GM23338 (cell line): ENCODE measurements at regions not wholly inside any gene's neighbourhood (a gene's known extent, or its start where the extent isn't known, plus 50 kb on each side); places are given as distances from the start of the nearest gene placed in this dataset.

ENCODE experiments used
- ATAC-seq: fragments of 200-7000 bp; cut with Tn5 transposase; 3 replicates; pipeline ENCODE4 v1.9.1; 2020
- DNase-seq: peaks from one replicate; pipeline ENCODE4 v3.0.0-alpha.2; 2015; ENCODE audit warnings: low spot score
- H2AFZ ChIP-seq: fragments of 200-600 bp; sonication (generic); 2 replicates; pipeline ENCODE4 v1.8.0; 2016; ENCODE audit warnings: antibody characterized with exemption, mild to moderate bottlenecking, moderate library complexity
- H3F3A ChIP-seq: fragments of 200-600 bp; sonication (generic); replicated peaks from 2 replicates; pipeline ENCODE4 v1.8.0; 2017; ENCODE audit warnings: antibody characterized with exemption, mixed run types, low read depth
- H3K27ac ChIP-seq: fragments of 200-600 bp; sonication (generic); 2 replicates; pipeline ENCODE4 v1.6.1; 2016; ENCODE audit warnings: low read depth
- H3K27me3 ChIP-seq: fragments of 200-600 bp; sonication (generic); 2 replicates; pipeline ENCODE4 v1.8.0; 2016; ENCODE audit warnings: mild to moderate bottlenecking, mixed run types, moderate library complexity; ENCODE audit not compliant: insufficient read depth
- H3K36me3 ChIP-seq: fragments of 200-600 bp; sonication (generic); 2 replicates; pipeline ENCODE4 v1.8.0; 2016; ENCODE audit warnings: mild to moderate bottlenecking; ENCODE audit not compliant: insufficient read depth
- H3K4me1 ChIP-seq: fragments of 200-600 bp; sonication (generic); 2 replicates; pipeline ENCODE4 v1.8.0; 2016; ENCODE audit warnings: mild to moderate bottlenecking, moderate library complexity; ENCODE audit not compliant: insufficient read depth
- H3K4me2 ChIP-seq: fragments of 200-600 bp; sonication (generic); 2 replicates; pipeline ENCODE4 v1.7.1; 2017; ENCODE audit warnings: mixed run types
- H3K4me3 ChIP-seq: fragments of 200-600 bp; sonication (generic); 2 replicates; pipeline ENCODE4 v1.6.1; 2016; ENCODE audit warnings: mixed run types
- H3K79me2 ChIP-seq: fragments of 200-600 bp; sonication (generic); replicated peaks from 2 replicates; pipeline ENCODE4 v1.8.0; 2017; ENCODE audit warnings: mild to moderate bottlenecking; ENCODE audit not compliant: insufficient read depth
- H3K9me2 ChIP-seq: fragments of 200-600 bp; sonication (generic); 2 replicates; pipeline ENCODE4 v1.8.0; 2017; ENCODE audit not compliant: insufficient read depth
- H4K20me1 ChIP-seq: fragments of 200-600 bp; sonication (generic); replicated peaks from 2 replicates; pipeline ENCODE4 v1.8.0; 2017; ENCODE audit warnings: mild to moderate bottlenecking; ENCODE audit not compliant: insufficient read depth
- H3K27ac Mint-ChIP-seq: 2 replicates; pipeline ENCODE4 v1.8.0; 2020; ENCODE audit warnings: inconsistent platforms, mild to moderate bottlenecking, moderate library complexity, mixed read lengths
- H3K27me3 Mint-ChIP-seq: 3 replicates; pipeline ENCODE4 v1.8.0; 2022; ENCODE audit warnings: low read depth, mild to moderate bottlenecking, moderate library complexity, mixed read lengths, inconsistent platforms; ENCODE audit not compliant: insufficient read depth, poor library complexity
- H3K36me3 Mint-ChIP-seq: 3 replicates; pipeline ENCODE4 v1.8.0; 2021; ENCODE audit warnings: low read depth, mild to moderate bottlenecking, inconsistent platforms, moderate library complexity, mixed read lengths
- H3K4me1 Mint-ChIP-seq: 3 replicates; pipeline ENCODE4 v1.8.0; 2020; ENCODE audit warnings: mild to moderate bottlenecking, inconsistent platforms, mixed read lengths
- H3K4me3 Mint-ChIP-seq: 3 replicates; pipeline ENCODE4 v1.8.0; 2021; ENCODE audit warnings: moderate library complexity, mild to moderate bottlenecking, inconsistent platforms, mixed read lengths
- H3K9me3 Mint-ChIP-seq: 3 replicates; pipeline ENCODE4 v1.8.0; 2020; ENCODE audit warnings: moderate library complexity, mild to moderate bottlenecking, inconsistent platforms, mixed read lengths
- CTCF ChIP-seq, 2 experiments: fragments of 200-600 bp in 1 of 2; sonication (generic) in 1 of 2; conservative IDR thresholded peaks; 2 replicates each; pipeline versions ENCODE4 v1.5.1 to v1.6.1; 2016 to 2017; ENCODE audit warnings: antibody characterized with exemption in 2 of 2, low read depth in 2 of 2, mild to moderate bottlenecking in 2 of 2, moderate library complexity in 1 of 2
- ETS1 ChIP-seq: IDR thresholded peaks from 2 replicates; pipeline ENCODE4 v1.6.1; 2016; ENCODE audit warnings: antibody characterized with exemption
- EZH2phosphoT487 ChIP-seq: fragments of 200-600 bp; sonication (generic); IDR thresholded peaks from one replicate; pipeline ENCODE4 v1.8.1; 2018; ENCODE audit warnings: antibody characterized with exemption; ENCODE audit not compliant: unreplicated experiment
- POLR2AphosphoS5 ChIP-seq: IDR thresholded peaks from 2 replicates; pipeline ENCODE4 v1.6.1; 2016; ENCODE audit warnings: antibody characterized with exemption, low read depth
- STAT1 ChIP-seq: IDR thresholded peaks from one replicate; pipeline ENCODE4 v1.6.1; 2016; ENCODE audit warnings: antibody characterized with exemption; ENCODE audit not compliant: unreplicated experiment
- ZNF114 ChIP-seq: fragments of 250-450 bp; sonication (Bioruptor Pico); IDR thresholded peaks from 2 replicates; pipeline ENCODE4 v1.5.0; 2020; ENCODE audit warnings: mild to moderate bottlenecking, moderate library complexity
- ZNF331 ChIP-seq: fragments of 250-450 bp; sonication (Bioruptor Pico); IDR thresholded peaks from 2 replicates; pipeline ENCODE4 v1.5.0; 2020; ENCODE audit warnings: low read depth, mild to moderate bottlenecking, moderate library complexity

- TF ChIP-seq ETS1 (no peak), CTCF (conservative IDR thresholded peaks at IDR 0.05; ENCODE audit: low read depth in 2 of 2) (no peak), ZNF331 (CRISPR knock-in tag) (no peak)
Observed at GRCh38 chr4:124591637-124592036, 120.9 kb downstream of the ANKRD50 start (continued).

- H3K4me1 ChIP-seq = peaks cover 11% of the 10 kb centered on the region
- peak overlapping the region; percentile 28; the same call in 1 of the 2 replicates for H3K4me2 ChIP-seq
- no peak overlapping the region for H3K4me3 ChIP-seq
- no peak for TF ChIP-seq ZNF331 (CRISPR knock-in tag)
- no peak overlapping the region for H3K4me3 Mint-ChIP-seq
- no peaks in the 10 kb centered on the region for H3K27me3 ChIP-seq
- no peaks in the 10 kb centered on the region for H3K9me2 ChIP-seq
- no peak for DNase-seq
- H3K36me3 ChIP-seq = no peaks in the 10 kb centered on the region
- H3K27me3 Mint-ChIP-seq = peaks cover 2% of the 10 kb centered on the region
- H3K79me2 ChIP-seq = no peaks in the 10 kb centered on the region
- H2AFZ ChIP-seq = 0 out of 2 replicates have a peak overlapping the region, but pooled peaks have one; percentile 16
- no peak overlapping the region for H3K27ac Mint-ChIP-seq
- H3K27ac ChIP-seq = no peak overlapping the region
- no peaks in the 10 kb centered on the region for H3F3A ChIP-seq
- peaks cover 13% of the 10 kb centered on the region for H3K4me1 Mint-ChIP-seq
- peaks cover 8% of the 10 kb centered on the region; the same call in 2 of the 3 replicates for H3K36me3 Mint-ChIP-seq
- no peaks in the 10 kb centered on the region for H4K20me1 ChIP-seq
- ATAC-seq = no peak; the same call in 2 of the 3 replicates
- peaks cover 8% of the 10 kb centered on the region; the same call in 2 of the 3 replicates for H3K9me3 Mint-ChIP-seq
Observed at GRCh38 chr4:124593494-124593893, 119.0 kb downstream of the ANKRD50 start.

GRCh38 chr4:124594945-124595344, 117.6 kb downstream of the ANKRD50 start:
- H3F3A ChIP-seq = no peaks in the 10 kb centered on the region
- H3K27ac ChIP-seq = no peak overlapping the region
- peaks cover 11% of the 10 kb centered on the region for H3K4me1 ChIP-seq
- no peak for ATAC-seq
- DNase-seq = no peak
- no peaks in the 10 kb centered on the region for H4K20me1 ChIP-seq
- Mint-ChIP-seq H3K36me3 (no peaks in the 10 kb centered on the region), H3K4me1 (peaks cover 13% of the 10 kb centered on the region), H3K27me3 (no peaks in the 10 kb centered on the region), H3K4me3 (no peak overlapping the region), H3K9me3 (no peaks in the 10 kb centered on the region; the same call in 2 of the 3 replicates), H3K27ac (no peak overlapping the region)
- no peak overlapping the region for H3K4me3 ChIP-seq
- no peaks in the 10 kb centered on the region for H3K9me2 ChIP-seq
- no peak overlapping the region for H3K4me2 ChIP-seq
- no peaks in the 10 kb centered on the region for H3K79me2 ChIP-seq
- no peak overlapping the region for H2AFZ ChIP-seq
- no peaks in the 10 kb centered on the region for H3K36me3 ChIP-seq
- TF ChIP-seq STAT1 (no peak), POLR2AphosphoS5 (no peak), ZNF114 (CRISPR knock-in tag) (no peak), EZH2phosphoT487 (no peak), CTCF (conservative IDR thresholded peaks at IDR 0.05; ENCODE audit: low read depth in 2 of 2) (no peak), ETS1 (no peak)
- H3K27me3 ChIP-seq = no peaks in the 10 kb centered on the region
